NCI-H1694 (cell line): ENCODE measurements at regions not wholly inside any gene's neighbourhood (a gene's known extent, or its start where the extent isn't known, plus 50 kb on each side); places are given as distances from the start of the nearest gene placed in this dataset.
"Not testable (repeated sequence)": the region's sequence is repeated elsewhere in the genome, so short reads cannot be mapped to it uniquely, and the experiment has no call there.

Experiments
- DNase-seq: peaks from one replicate; lab custom pipeline; 2025; lab: John Stamatoyannopoulos, UW

DNA sequence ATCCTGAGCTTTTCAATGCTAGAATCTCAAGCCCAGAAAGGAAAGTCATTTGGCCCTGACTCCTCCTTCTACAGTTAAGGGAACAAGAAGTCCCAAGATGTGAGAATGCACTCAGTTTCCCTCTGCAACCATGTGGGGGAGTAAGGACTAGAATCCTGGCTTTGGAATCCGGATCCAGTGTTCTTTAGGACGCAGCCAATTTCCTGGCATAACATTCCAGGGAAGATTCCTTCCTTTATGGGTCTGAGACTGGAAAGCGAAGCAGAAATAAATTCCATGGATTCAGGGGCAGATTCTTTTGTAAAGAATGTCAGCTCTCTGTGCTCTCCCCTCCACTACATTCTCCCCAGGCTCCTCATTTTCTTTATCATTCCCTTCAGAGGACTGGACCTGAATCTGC, 151.8 kb upstream of the SOX14 start:
- no peak for DNase-seq

GRCh38 chr3:137615659-137616418, 148.3 kb upstream of the SOX14 start:
- DNase-seq: no peak

GRCh38 chr3:137641879-137642704, 122.0 kb upstream of the SOX14 start:
- no peak for DNase-seq

DNA sequence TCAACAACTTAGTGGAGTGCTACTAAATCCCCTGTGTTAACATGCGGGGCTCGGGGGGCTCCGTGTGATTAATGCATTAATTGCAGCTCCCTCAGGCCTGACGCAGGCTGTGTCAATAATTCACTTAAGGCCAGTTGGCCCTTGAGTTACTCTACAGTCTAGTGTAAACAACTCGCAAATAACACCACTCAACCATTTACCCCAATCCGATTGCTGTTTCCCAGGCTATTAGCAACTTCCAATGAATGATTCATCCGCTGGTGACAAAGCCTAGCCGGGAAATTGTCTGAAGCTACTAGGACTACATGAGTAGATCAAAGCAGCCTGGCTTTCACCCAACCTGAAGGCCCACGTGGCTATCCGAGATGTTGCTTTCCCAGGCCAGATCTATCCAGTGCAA, 121.3 kb upstream of the SOX14 start:
- no peak for DNase-seq

GRCh38 chr3:137647179-137647578, 116.9 kb upstream of the SOX14 start:
- no peak for DNase-seq

DNA sequence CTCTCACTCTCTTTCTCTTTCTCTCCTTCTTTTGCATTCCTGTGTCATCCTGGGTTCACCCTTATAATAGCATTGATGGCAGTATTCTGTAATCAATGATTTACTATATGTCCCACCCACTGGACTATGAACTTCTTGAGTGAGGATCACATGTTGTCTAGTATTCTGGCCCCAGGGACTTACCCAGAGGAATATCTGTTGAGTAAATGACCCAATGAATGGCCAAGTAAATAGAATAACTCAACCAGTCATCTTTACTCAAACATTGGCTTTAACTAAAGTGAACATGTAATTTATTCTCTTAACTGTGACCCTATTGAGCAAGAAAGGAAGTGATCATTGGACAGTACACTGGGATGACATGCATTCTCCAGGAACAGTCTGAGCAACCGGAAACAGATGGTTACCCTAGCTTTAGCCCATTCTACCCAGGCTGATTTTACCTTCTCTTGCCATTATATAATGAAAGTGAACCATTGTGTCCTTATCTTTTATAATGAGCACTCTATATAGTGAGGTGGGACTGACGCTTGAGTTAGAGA, 94.5 kb upstream of the SOX14 start:
- DNase-seq: no peak

- no peak for DNase-seq
These were observed 76.8 kb upstream of the SOX14 start for GRCh38 chr3:137687181-137687879.

DNA sequence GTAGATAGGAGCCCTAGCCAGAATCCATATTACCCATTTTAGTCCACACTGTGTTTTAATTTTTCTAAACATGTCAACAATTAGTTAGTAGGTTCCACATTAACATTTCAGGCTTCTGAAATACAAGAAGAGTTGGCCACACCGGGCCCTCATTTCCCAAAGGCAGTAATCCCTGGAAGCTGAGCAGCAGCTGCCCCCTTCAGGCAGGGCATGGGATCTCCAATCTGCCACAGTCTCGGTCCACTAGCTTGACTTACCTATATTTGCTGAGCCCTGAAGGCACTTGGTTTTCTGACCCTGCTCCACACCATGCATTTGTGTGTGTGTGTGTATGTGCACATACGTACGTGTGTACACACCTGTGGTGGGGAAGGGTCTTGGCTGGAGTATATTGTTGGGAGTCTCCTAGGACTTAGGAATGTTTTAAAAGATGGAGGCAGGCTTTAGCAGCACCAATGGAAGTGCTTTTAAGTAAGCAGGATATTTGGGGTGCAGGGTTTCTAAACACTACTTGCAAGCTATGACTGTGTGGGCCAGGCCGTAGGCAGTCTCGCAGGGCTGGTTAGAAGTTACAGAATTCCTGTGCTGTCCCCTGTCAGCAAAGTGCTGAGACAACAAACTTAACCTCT, 71.2 kb upstream of the SOX14 start:
- peak; percentile 59 for DNase-seq

GRCh38 chr3:137693791-137694190, 70.3 kb upstream of the SOX14 start:
- DNase-seq: no peak

- no peak for DNase-seq
These were observed 69.3 kb upstream of the SOX14 start for GRCh38 chr3:137694836-137695235.

DNA sequence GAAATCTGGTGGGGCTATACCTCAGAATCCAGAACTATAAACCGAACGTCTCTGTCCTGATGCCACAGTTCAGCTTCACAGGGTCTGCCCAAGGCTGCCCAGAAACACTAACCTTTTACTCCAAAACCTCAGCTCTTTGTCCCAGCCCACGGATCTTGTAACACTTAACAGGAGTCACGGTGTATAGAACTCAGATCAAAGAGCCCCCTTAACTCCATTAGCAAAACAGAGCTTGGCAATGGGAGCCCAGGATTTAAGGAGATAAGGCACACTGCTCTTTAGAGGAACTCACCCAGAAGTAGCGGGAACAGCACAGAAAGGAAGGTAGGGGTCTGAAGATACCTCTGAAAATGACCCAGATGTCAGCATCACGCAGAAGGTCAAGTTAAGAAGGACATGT, 68.8 kb upstream of the SOX14 start:
- DNase-seq: no peak

- peak; percentile 8 for DNase-seq
These were observed 55.0 kb upstream of the SOX14 start for GRCh38 chr3:137709011-137709601.

GRCh38 chr3:137713965-137714364, 50.1 kb upstream of the SOX14 start:
- not testable (repeated sequence) for DNase-seq
